SH-SY5Y (cell line): ENCODE measurements at regions not wholly inside any gene's neighbourhood (a gene's known extent, or its start where the extent isn't known, plus 50 kb on each side); places are given as distances from the start of the nearest gene placed in this dataset.

ENCODE experiments used
- GATA2 ChIP-seq: IDR thresholded peaks from 2 replicates; pipeline ENCODE4 v1.6.1; 2011; ENCODE audit warnings: mild to moderate bottlenecking, low read depth, low read length
- GATA3 ChIP-seq: IDR thresholded peaks from 2 replicates; pipeline ENCODE4 v1.6.1; 2011; ENCODE audit warnings: low read depth, mild to moderate bottlenecking, low read length, moderate library complexity

- TF ChIP-seq GATA2 (no peak), GATA3 (no peak)
Observed at GRCh38 chr12:87001102-87001501, 744.9 kb upstream of the MGAT4C start.
